H1 (cell line): ENCODE measurements at regions not wholly inside any gene's neighbourhood (a gene's known extent, or its start where the extent isn't known, plus 50 kb on each side); places are given as distances from the start of the nearest gene placed in this dataset.

ENCODE experiments used
- CTCF ChIA-PET: fragments of 300-600 bp; sonication (Branson Sonifier 250); formaldehyde crosslinking; loops from one replicate; lab custom pipeline; 2021; ENCODE audit not compliant: partially characterized antibody; lab: Charles Lee
- POLR2A ChIA-PET: fragments of 300-600 bp; sonication (Branson Sonifier 250); formaldehyde crosslinking; loops from one replicate; lab custom pipeline; 2021; ENCODE audit warnings: inconsistent platforms; ENCODE audit not compliant: partially characterized antibody; lab: Charles Lee
- DNase-seq, 2 experiments: peaks; one replicate each; pipeline versions ENCODE4 v3.0.0 to v3.0.0-alpha.2; 2010 to 2022; ENCODE audit warnings: low spot score in 2 of 2, low read depth in 1 of 2, mixed read lengths in 1 of 2
- FAIRE-seq: peaks from 2 replicates; lab custom pipeline; 2011; peaks lifted over from hg19 to GRCh38; lab: Jason Lieb, UNC
- H2AFZ ChIP-seq: 2 replicates; pipeline ENCODE4 v1.8.1; 2012; ENCODE audit warnings: low read length, inconsistent platforms
- H2AK5ac ChIP-seq: 2 replicates; pipeline ENCODE4 v1.6.1; 2013; ENCODE audit warnings: low read depth, low read length
- H2BK120ac ChIP-seq: replicated peaks from 2 replicates; pipeline ENCODE3; 2013; ENCODE audit warnings: low read depth, low read length, inconsistent platforms
- H2BK12ac ChIP-seq: 2 replicates; pipeline ENCODE4 v1.6.1; 2013; ENCODE audit warnings: low read depth, low read length
- H2BK15ac ChIP-seq: 2 replicates; pipeline ENCODE4 v1.6.1; 2013; ENCODE audit warnings: low read length
- H2BK20ac ChIP-seq: 2 replicates; pipeline ENCODE4 v1.6.1; 2013; ENCODE audit warnings: low read length
- H2BK5ac ChIP-seq: 2 replicates; pipeline ENCODE4 v1.6.1; 2013; ENCODE audit warnings: low read depth, low read length
- H3K14ac ChIP-seq: 2 replicates; pipeline ENCODE4 v1.6.1; 2013; ENCODE audit warnings: inconsistent platforms; ENCODE audit not compliant: insufficient read length
- H3K18ac ChIP-seq: 2 replicates; pipeline ENCODE4 v1.6.1; 2013; ENCODE audit warnings: low read length; ENCODE audit errors: extremely low read depth
- H3K23ac ChIP-seq: 2 replicates; pipeline ENCODE4 v1.6.1; 2013; ENCODE audit warnings: inconsistent platforms; ENCODE audit not compliant: insufficient read length
- H3K23me2 ChIP-seq: 2 replicates; pipeline ENCODE4 v1.6.1; 2013; ENCODE audit warnings: low read depth, low read length
- H3K27ac ChIP-seq: 2 replicates; pipeline ENCODE4 v1.6.1; 2011; ENCODE audit warnings: low read depth, low read length, inconsistent platforms
- H3K27me3 ChIP-seq, 4 experiments: replicated peaks in 1 of 4; 1 replicate in 1 of 4; 2 replicates in 3 of 4; pipeline versions ENCODE4 v1.6.1 to v1.8.1; 2011 to 2013; ENCODE audit warnings: low read length in 3 of 4, mild to moderate bottlenecking in 3 of 4, inconsistent platforms in 2 of 4, mixed read lengths in 2 of 4, moderate library complexity in 1 of 4; ENCODE audit not compliant: control insufficient read depth in 3 of 4, insufficient read depth in 3 of 4; ENCODE audit errors: extremely low read depth in 1 of 4
- H3K36me3 ChIP-seq, 4 experiments: 2 replicates each; pipeline versions ENCODE4 v1.6.1 to v1.8.1; 2011 to 2013; ENCODE audit warnings: mild to moderate bottlenecking in 4 of 4, low read length in 3 of 4, moderate library complexity in 2 of 4, control low read depth in 1 of 4, inconsistent platforms in 1 of 4; ENCODE audit not compliant: insufficient read depth in 4 of 4, control insufficient read depth in 2 of 4
- H3K4ac ChIP-seq: replicated peaks from 2 replicates; pipeline ENCODE3; 2013; ENCODE audit warnings: low read length, low read depth, mixed read lengths, inconsistent platforms; ENCODE audit not compliant: insufficient read length
- H3K4me1 ChIP-seq, 4 experiments: replicated peaks in 1 of 4; 1 replicate in 1 of 4; 2 replicates in 3 of 4; pipeline versions ENCODE4 v1.6.1 to v1.8.1; 2011 to 2013; ENCODE audit warnings: low read length in 3 of 4, inconsistent platforms in 2 of 4, mixed read lengths in 1 of 4; ENCODE audit not compliant: insufficient read depth in 4 of 4, control insufficient read depth in 3 of 4
- H3K4me2 ChIP-seq, 2 experiments: 2 replicates each; pipeline versions ENCODE4 v1.6.1 to v1.8.1; 2011 to 2013; ENCODE audit warnings: low read depth in 2 of 2, low read length in 2 of 2, control low read depth in 1 of 2, inconsistent platforms in 1 of 2, mild to moderate bottlenecking in 1 of 2; ENCODE audit not compliant: insufficient read depth in 1 of 2
- H3K4me3 ChIP-seq, 4 experiments: fragments of 200-600, 300-600 bp in 1 of 4; sonication (generic), shearing (Covaris generic), sonication (Bioruptor Twin) in 1 of 4; 2 replicates each; pipeline versions ENCODE4 v1.5.1 to v1.8.1; 2011 to 2016; ENCODE audit warnings: low read length in 4 of 4, low read depth in 3 of 4, control low read depth in 2 of 4, inconsistent platforms in 2 of 4, mild to moderate bottlenecking in 2 of 4, mixed read lengths in 1 of 4, moderate library complexity in 1 of 4; ENCODE audit not compliant: insufficient read depth in 2 of 4; ENCODE audit errors: extremely low read depth in 1 of 4
- H3K56ac ChIP-seq: replicated peaks from 2 replicates; pipeline ENCODE3; 2013; ENCODE audit warnings: low read depth, mild to moderate bottlenecking, mixed read lengths, low read length, inconsistent platforms; ENCODE audit not compliant: insufficient read length
- H3K79me1 ChIP-seq: 2 replicates; pipeline ENCODE4 v1.6.1; 2013; ENCODE audit warnings: low read depth, low read length, control low read depth
- H3K79me2 ChIP-seq, 2 experiments: 2 replicates each; pipeline versions ENCODE4 v1.6.1 to v1.8.1; 2012 to 2013; ENCODE audit warnings: low read length in 2 of 2, mild to moderate bottlenecking in 2 of 2, inconsistent platforms in 1 of 2; ENCODE audit not compliant: insufficient read depth in 2 of 2, control insufficient read depth in 1 of 2
- H3K9ac ChIP-seq, 4 experiments: replicated peaks in 1 of 4; 1 replicate in 1 of 4; 2 replicates in 3 of 4; pipeline versions ENCODE4 v1.6.1 to v1.8.1; 2011 to 2013; ENCODE audit warnings: low read depth in 3 of 4, low read length in 3 of 4, control low read depth in 2 of 4, mild to moderate bottlenecking in 2 of 4, moderate library complexity in 2 of 4, inconsistent platforms in 1 of 4; ENCODE audit errors: extremely low read depth in 1 of 4
- H3K9me3 ChIP-seq, 2 experiments: 2 replicates each; pipeline versions ENCODE4 v1.6.1 to v1.8.1; 2012 to 2013; ENCODE audit warnings: mild to moderate bottlenecking in 2 of 2, moderate library complexity in 2 of 2, control low read depth in 1 of 2, inconsistent platforms in 1 of 2, low read depth in 1 of 2, low read length in 1 of 2, mixed read lengths in 1 of 2; ENCODE audit not compliant: insufficient read depth in 2 of 2
- H4K20me1 ChIP-seq, 2 experiments: replicated peaks in 1 of 2; 2 replicates each; pipeline versions ENCODE3 to v1.8.1; 2011 to 2013; ENCODE audit warnings: inconsistent platforms in 2 of 2, low read length in 2 of 2, mild to moderate bottlenecking in 1 of 2; ENCODE audit not compliant: insufficient read depth in 2 of 2, control insufficient read depth in 1 of 2
- H4K5ac ChIP-seq: 2 replicates; pipeline ENCODE4 v1.6.1; 2013; ENCODE audit warnings: low read length, low read depth, mixed read lengths, inconsistent platforms; ENCODE audit not compliant: insufficient read length
- H4K8ac ChIP-seq: 2 replicates; pipeline ENCODE4 v1.8.0; 2013; ENCODE audit warnings: mild to moderate bottlenecking, moderate library complexity, low read length, inconsistent platforms; ENCODE audit not compliant: insufficient read depth; ENCODE audit errors: extremely low read depth
- H4K91ac ChIP-seq: replicated peaks from 2 replicates; pipeline ENCODE3; 2013; ENCODE audit warnings: low read length, mixed read lengths, inconsistent platforms; ENCODE audit not compliant: insufficient read length
- BACH1 ChIP-seq: IDR thresholded peaks from 2 replicates; pipeline ENCODE4 v1.6.1; 2012; ENCODE audit warnings: low read length, improper control_type of control experiment
- HDAC6 ChIP-seq: IDR thresholded peaks from one replicate; pipeline ENCODE4 v1.7.1; 2012; ENCODE audit warnings: low read depth, mild to moderate bottlenecking, inconsistent platforms, low read length, moderate library complexity
- JUN ChIP-seq: IDR thresholded peaks from 2 replicates; pipeline ENCODE4 v1.6.1; 2011; ENCODE audit warnings: low read depth, mild to moderate bottlenecking, improper control_type of control experiment, low read length
- RAD21 ChIP-seq, 2 experiments: IDR thresholded peaks in 1 of 2; conservative IDR thresholded peaks in 1 of 2; 2 replicates each; pipeline ENCODE4 v1.6.1; 2011; ENCODE audit warnings: low read depth in 2 of 2, low read length in 2 of 2, improper control_type of control experiment in 1 of 2, inconsistent platforms in 1 of 2, mild to moderate bottlenecking in 1 of 2, moderate library complexity in 1 of 2
- WGBS, 2 experiments: shearing (Covaris generic) in 1 of 2; methylation state at CpG; one replicate each; pipeline versions ENCODE4 v1.1.6 to v1.1.7; 2013 to 2015; ENCODE audit warnings: low lambda C conversion rate in 2 of 2, mixed read lengths in 2 of 2, inconsistent platforms in 1 of 2, low coverage in 1 of 2, missing lambda C conversion rate in 1 of 2; ENCODE audit not compliant: insufficient replicate concordance in 2 of 2, insufficient coverage in 1 of 2, insufficient read length in 1 of 2; ENCODE audit errors: extremely low coverage in 1 of 2, missing lambda C conversion rate in 1 of 2; 5-methylcytosine and 5-hydroxymethylcytosine counted together

GRCh38 chr20:56805966-56806365 is 176.9 kb downstream of the TFAP2C start:
- Histone ChIP-seq H2BK12ac (peak overlapping the region; percentile 100; the same call in 1 of the 2 replicates), H2BK20ac (peak overlapping the region; percentile 86; the same call in 1 of the 2 replicates), H3K36me3 (no peaks in the 10 kb centered on the region), H3K79me2 (no peaks in the 10 kb centered on the region), H3K4ac (no peak overlapping the region), H2AK5ac (no peak overlapping the region), H3K4me1 (peaks cover 8 to 32% (median 11%) of the 10 kb centered on the region in 4 experiments), H3K9ac (no peak overlapping the region), H2BK15ac (peak overlapping the region; percentile 46; the same call in 1 of the 2 replicates), H2BK120ac (no peak overlapping the region), H3K27ac (no peak overlapping the region), H3K14ac (no peak overlapping the region), H3K9me3 (no peaks in the 10 kb centered on the region), H2BK5ac (peak overlapping the region; percentile 52; the same call in 1 of the 2 replicates), H3K18ac (0 out of 2 replicates have a peak overlapping the region, but pooled peaks have one; percentile 22), H3K27me3 (peaks cover 0 to 14% (median 0%) of the 10 kb centered on the region in 4 experiments; a peak in 3 of 7 replicates), H2AFZ (no peak overlapping the region), H3K23me2 (peaks cover 9% of the 10 kb centered on the region), H3K4me3 (no peak overlapping the region), H4K8ac (no peak overlapping the region; the same call in 1 of the 2 replicates), H4K91ac (no peak overlapping the region), H3K56ac (no peak overlapping the region), H4K20me1 (peaks cover 0 to 5% of the 10 kb centered on the region in 2 experiments), H3K4me2 (no peak overlapping the region; a peak in 1 of 4 replicates), H3K23ac (no peak overlapping the region), H4K5ac (no peak overlapping the region), H3K79me1 (no peaks in the 10 kb centered on the region; the same call in 1 of the 2 replicates)
- TF ChIP-seq JUN: no peak
- no peak for TF ChIP-seq HDAC6
- TF ChIP-seq RAD21 (IDR thresholded peaks at IDR 0.05 in 1 of 2, conservative IDR thresholded peaks at IDR 0.05 in 1 of 2; ENCODE audit: low read depth in 2 of 2, low read length in 2 of 2): peak in 1 of 2 experiments; percentile 15; a peak in 1 of 4 replicates
- TF ChIP-seq BACH1: no peak
- ChIA-PET POLR2A (interaction anchor here (1.5 kb wide), 1 partner anchor 37 kb away, joined by 3 read pairs; no protein-coding TSS in a partner anchor), CTCF (interaction anchor here (0.6 to 1.2 kb wide), 3 partner anchors 11 to 388 kb away, joined by 3 to 4 read pairs (median 3); no protein-coding TSS in a partner anchor)
- DNase-seq (no peak), FAIRE-seq (no peak)
- WGBS, 2 experiments: 85% methylated on average over 9 of the region's 9 CpGs; no CpG with 5 or more reads in 1 of the 2 experiments
